ENCODE measurements at regions not wholly inside any gene's neighbourhood (a gene's known extent, or its start where the extent isn't known, plus 50 kb on each side); places are given as distances from the start of the nearest gene placed in this dataset.
A peak's percentile ranks its signal among the peaks of the same experiment; 100 is the strongest.

DNA sequence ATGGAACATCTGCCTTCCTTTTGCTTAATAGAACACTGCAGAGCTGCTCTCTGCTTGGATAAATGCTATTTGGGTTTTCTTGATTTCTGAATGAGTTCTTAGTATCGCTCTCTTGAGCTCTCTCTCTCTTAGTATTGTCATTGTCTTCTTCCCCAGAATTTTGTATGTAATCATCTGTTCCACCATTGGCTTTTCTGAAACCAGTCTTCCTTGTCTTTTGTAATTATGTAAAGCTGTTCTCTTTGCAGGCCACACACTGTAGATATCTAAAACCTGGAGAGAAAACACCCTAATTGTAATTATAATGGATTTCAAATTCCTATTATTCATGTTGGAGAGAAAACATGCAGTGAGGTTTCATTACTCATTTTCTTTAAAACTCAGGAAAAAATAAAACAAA, 333.1 kb upstream of the CHAC2 start:
- Histone ChIP-seq H3K27me3 (ENCODE audit: insufficient read depth, low read length) (no peaks in the 10 kb centered on the region), H3K4ac (ENCODE audit: low read depth, low read length) (no peak overlapping the region), H3K18ac (ENCODE audit: low read length) (no peak overlapping the region), H3K14ac (ENCODE audit: low read length) (no peak overlapping the region), H2BK12ac (ENCODE audit: low read length) (no peak overlapping the region), H2AK5ac (ENCODE audit: low read length) (no peak overlapping the region), H3K4me1 (ENCODE audit: control insufficient read depth in 1 of 2, insufficient read depth in 2 of 2, low read length in 2 of 2) (no peaks in the 10 kb centered on the region), H2AFZ (ENCODE audit: insufficient read depth, low read length, poor library complexity) (no peak overlapping the region), H3K27ac (ENCODE audit: low read depth, low read length) (no peak overlapping the region), H4K12ac (ENCODE audit: low read depth, low read length) (no peak overlapping the region), H3K79me2 (ENCODE audit: control insufficient read depth, insufficient read depth, low read length, poor library complexity) (no peaks in the 10 kb centered on the region), H3K4me3 (ENCODE audit: low read depth, low read length) (no peak overlapping the region), H3K23ac (ENCODE audit: low read length) (no peak overlapping the region), H3K9ac (ENCODE audit: low read length) (no peak overlapping the region), H4K8ac (ENCODE audit: low read depth, low read length) (no peak overlapping the region), H3K4me2 (ENCODE audit: low read length) (no peak overlapping the region), H3K79me1 (ENCODE audit: low read length) (no peaks in the 10 kb centered on the region), H4K91ac (ENCODE audit: low read depth, low read length) (no peak overlapping the region), H2BK120ac (ENCODE audit: insufficient read depth, low read length, poor library complexity) (no peak overlapping the region), H2BK5ac (ENCODE audit: low read depth, low read length, poor library complexity) (no peak overlapping the region), H3K36me3 (ENCODE audit: control insufficient read depth in 1 of 2, insufficient read depth in 2 of 2, low read length in 2 of 2) (no peaks in the 10 kb centered on the region), H3K9me3 (ENCODE audit: insufficient read depth, low read depth, low read length) (no peaks in the 10 kb centered on the region)
- no peak for DNase-seq
- no CpG with 5 or more reads among the region's 1 CpG for WGBS (ENCODE audit: extremely low coverage, insufficient coverage, insufficient read length)

DNA sequence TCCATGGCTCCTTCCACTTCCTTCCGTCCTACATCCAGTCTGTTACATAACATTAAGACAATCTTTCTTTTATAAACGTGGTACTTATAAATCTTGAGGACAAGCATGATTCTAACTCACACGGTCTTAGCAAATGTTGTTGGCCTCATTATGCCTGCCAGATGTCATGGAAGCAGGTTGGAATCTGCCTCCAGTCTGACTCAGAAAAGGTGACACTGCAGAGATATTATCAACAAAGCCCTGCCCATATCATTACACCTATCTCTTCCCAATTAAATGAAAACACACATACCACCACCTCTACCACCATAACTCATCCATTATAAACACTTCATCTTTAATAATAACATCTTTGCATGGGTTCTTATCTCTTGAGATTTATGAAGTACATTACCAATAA, 334.7 kb upstream of the CHAC2 start:
- Histone ChIP-seq H3K36me3 (ENCODE audit: control insufficient read depth in 1 of 2, insufficient read depth in 2 of 2, low read length in 2 of 2) (no peaks in the 10 kb centered on the region), H4K91ac (ENCODE audit: low read depth, low read length) (no peak overlapping the region), H4K12ac (ENCODE audit: low read depth, low read length) (no peak overlapping the region), H3K79me1 (ENCODE audit: low read length) (no peaks in the 10 kb centered on the region), H4K8ac (ENCODE audit: low read depth, low read length) (no peak overlapping the region), H3K23ac (ENCODE audit: low read length) (no peak overlapping the region), H2BK120ac (ENCODE audit: insufficient read depth, low read length, poor library complexity) (no peak overlapping the region), H2AK5ac (ENCODE audit: low read length) (no peak overlapping the region), H3K4ac (ENCODE audit: low read depth, low read length) (no peak overlapping the region), H3K27ac (ENCODE audit: low read depth, low read length) (no peak overlapping the region), H2BK5ac (ENCODE audit: low read depth, low read length, poor library complexity) (no peak overlapping the region), H3K4me2 (ENCODE audit: low read length) (no peak overlapping the region), H3K9me3 (ENCODE audit: insufficient read depth, low read depth, low read length) (no peaks in the 10 kb centered on the region), H3K79me2 (ENCODE audit: control insufficient read depth, insufficient read depth, low read length, poor library complexity) (no peaks in the 10 kb centered on the region), H3K27me3 (ENCODE audit: insufficient read depth, low read length) (no peaks in the 10 kb centered on the region), H3K9ac (ENCODE audit: low read length) (no peak overlapping the region), H3K18ac (ENCODE audit: low read length) (no peak overlapping the region), H3K14ac (ENCODE audit: low read length) (no peak overlapping the region), H3K4me1 (ENCODE audit: control insufficient read depth in 1 of 2, insufficient read depth in 2 of 2, low read length in 2 of 2) (no peaks in the 10 kb centered on the region), H2BK12ac (ENCODE audit: low read length) (no peak overlapping the region), H3K4me3 (ENCODE audit: low read depth, low read length) (no peak overlapping the region), H2AFZ (ENCODE audit: insufficient read depth, low read length, poor library complexity) (no peak overlapping the region)
- peak; percentile 29 to 72 for DNase-seq
- no CpG with 5 or more reads among the region's 3 CpGs for WGBS (ENCODE audit: extremely low coverage, insufficient coverage, insufficient read length)

DNA sequence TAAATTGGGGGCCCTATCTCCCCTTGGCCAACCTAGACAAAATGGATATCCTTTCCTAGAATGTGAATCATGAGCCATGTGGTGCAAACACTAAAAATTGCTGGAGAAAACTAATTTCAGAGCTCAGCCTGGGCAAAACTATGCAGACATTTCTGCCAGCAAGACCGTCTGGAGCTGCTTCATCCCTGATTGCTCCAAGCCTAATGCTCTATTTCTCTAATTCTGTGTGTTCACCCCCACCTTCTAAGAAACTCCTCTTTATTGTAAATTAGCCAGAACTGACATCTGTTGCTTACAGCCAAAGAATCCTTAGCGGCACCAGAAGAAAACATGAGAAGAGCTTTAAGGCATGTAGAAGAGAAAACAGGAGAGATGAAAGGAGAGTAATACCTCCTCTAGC, 337.7 kb upstream of the CHAC2 start:
- Histone ChIP-seq H4K91ac (ENCODE audit: low read depth, low read length) (no peak overlapping the region), H2BK12ac (ENCODE audit: low read length) (no peak overlapping the region), H3K23ac (ENCODE audit: low read length) (no peak overlapping the region), H4K12ac (ENCODE audit: low read depth, low read length) (no peak overlapping the region), H3K18ac (ENCODE audit: low read length) (no peak overlapping the region), H3K79me2 (ENCODE audit: control insufficient read depth, insufficient read depth, low read length, poor library complexity) (no peaks in the 10 kb centered on the region), H3K14ac (ENCODE audit: low read length) (no peak overlapping the region), H2BK120ac (ENCODE audit: insufficient read depth, low read length, poor library complexity) (no peak overlapping the region), H4K8ac (ENCODE audit: low read depth, low read length) (no peak overlapping the region), H2BK5ac (ENCODE audit: low read depth, low read length, poor library complexity) (no peak overlapping the region), H3K9ac (ENCODE audit: low read length) (no peak overlapping the region), H3K4ac (ENCODE audit: low read depth, low read length) (no peak overlapping the region), H3K9me3 (ENCODE audit: insufficient read depth, low read depth, low read length) (no peaks in the 10 kb centered on the region), H3K27ac (ENCODE audit: low read depth, low read length) (no peak overlapping the region), H3K4me2 (ENCODE audit: low read length) (no peak overlapping the region), H3K4me1 (ENCODE audit: control insufficient read depth in 1 of 2, insufficient read depth in 2 of 2, low read length in 2 of 2) (no peaks in the 10 kb centered on the region), H3K27me3 (ENCODE audit: insufficient read depth, low read length) (no peaks in the 10 kb centered on the region), H3K36me3 (ENCODE audit: control insufficient read depth in 1 of 2, insufficient read depth in 2 of 2, low read length in 2 of 2) (no peaks in the 10 kb centered on the region), H2AFZ (ENCODE audit: insufficient read depth, low read length, poor library complexity) (no peak overlapping the region), H3K79me1 (ENCODE audit: low read length) (no peaks in the 10 kb centered on the region), H2AK5ac (ENCODE audit: low read length) (no peak overlapping the region), H3K4me3 (ENCODE audit: low read depth, low read length) (no peak overlapping the region)
- WGBS (ENCODE audit: extremely low coverage, insufficient coverage, insufficient read length) = no CpG with 5 or more reads among the region's 2 CpGs
- no peak for DNase-seq

DNA sequence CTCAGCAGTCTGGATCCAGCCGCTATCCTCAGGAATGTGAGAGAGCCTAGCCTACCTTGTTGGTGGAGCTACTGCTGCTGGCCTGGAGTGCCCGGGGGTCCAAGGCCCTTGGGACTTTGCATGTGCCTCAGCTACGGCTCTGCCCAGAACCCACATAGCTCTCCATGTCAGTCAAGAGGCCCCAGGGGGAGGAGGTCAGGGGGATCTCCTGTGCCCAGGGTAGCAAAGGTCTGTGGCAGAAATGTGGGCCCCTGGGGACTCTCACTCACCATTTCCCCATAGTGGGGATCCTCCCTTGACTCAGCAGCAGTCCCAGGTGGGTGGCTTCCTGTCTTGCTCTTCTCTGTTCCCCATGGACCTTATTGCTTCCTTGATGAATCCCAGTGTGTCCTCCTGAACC, 342.7 kb upstream of the CHAC2 start:
- H2AK5ac ChIP-seq (ENCODE audit: low read length) = no peak overlapping the region
- no peaks in the 10 kb centered on the region for H3K4me1 ChIP-seq (ENCODE audit: control insufficient read depth in 1 of 2, insufficient read depth in 2 of 2, low read length in 2 of 2)
- no peaks in the 10 kb centered on the region for H3K36me3 ChIP-seq (ENCODE audit: control insufficient read depth in 1 of 2, insufficient read depth in 2 of 2, low read length in 2 of 2)
- H3K79me2 ChIP-seq (ENCODE audit: control insufficient read depth, insufficient read depth, low read length, poor library complexity) = no peaks in the 10 kb centered on the region
- H3K27me3 ChIP-seq (ENCODE audit: insufficient read depth, low read length) = no peaks in the 10 kb centered on the region
- no peak overlapping the region for H3K4me2 ChIP-seq (ENCODE audit: low read length)
- H3K9me3 ChIP-seq (ENCODE audit: insufficient read depth, low read depth, low read length) = no peaks in the 10 kb centered on the region
- H2BK12ac ChIP-seq (ENCODE audit: low read length) = no peak overlapping the region
- H2BK5ac ChIP-seq (ENCODE audit: low read depth, low read length, poor library complexity) = no peak overlapping the region
- no peak overlapping the region for H3K4me3 ChIP-seq (ENCODE audit: low read depth, low read length)
- H2AFZ ChIP-seq (ENCODE audit: insufficient read depth, low read length, poor library complexity) = no peak overlapping the region
- WGBS (ENCODE audit: extremely low coverage, insufficient coverage, insufficient read length) = no CpG with 5 or more reads among the region's 3 CpGs
- H3K18ac ChIP-seq (ENCODE audit: low read length) = no peak overlapping the region
- no peak overlapping the region for H3K27ac ChIP-seq (ENCODE audit: low read depth, low read length)
- H4K8ac ChIP-seq (ENCODE audit: low read depth, low read length) = no peak overlapping the region
- no peak for DNase-seq
- H4K91ac ChIP-seq (ENCODE audit: low read depth, low read length) = no peak overlapping the region
- H3K9ac ChIP-seq (ENCODE audit: low read length) = no peak overlapping the region
- H3K4ac ChIP-seq (ENCODE audit: low read depth, low read length) = no peak overlapping the region
- H2BK120ac ChIP-seq (ENCODE audit: insufficient read depth, low read length, poor library complexity) = no peak overlapping the region
- no peaks in the 10 kb centered on the region for H3K79me1 ChIP-seq (ENCODE audit: low read length)
- no peak overlapping the region for H3K23ac ChIP-seq (ENCODE audit: low read length)
- no peak overlapping the region for H3K14ac ChIP-seq (ENCODE audit: low read length)
- no peak overlapping the region for H4K12ac ChIP-seq (ENCODE audit: low read depth, low read length)

Measured in trophoblast cell (in vitro differentiated cells and primary cell).